ENCODE measurements at regions not wholly inside any gene's neighbourhood (a gene's known extent, or its start where the extent isn't known, plus 50 kb on each side); places are given as distances from the start of the nearest gene placed in this dataset.
"Not testable (repeated sequence)": the region's sequence is repeated elsewhere in the genome, so short reads cannot be mapped to it uniquely, and the experiment has no call there.

DNA sequence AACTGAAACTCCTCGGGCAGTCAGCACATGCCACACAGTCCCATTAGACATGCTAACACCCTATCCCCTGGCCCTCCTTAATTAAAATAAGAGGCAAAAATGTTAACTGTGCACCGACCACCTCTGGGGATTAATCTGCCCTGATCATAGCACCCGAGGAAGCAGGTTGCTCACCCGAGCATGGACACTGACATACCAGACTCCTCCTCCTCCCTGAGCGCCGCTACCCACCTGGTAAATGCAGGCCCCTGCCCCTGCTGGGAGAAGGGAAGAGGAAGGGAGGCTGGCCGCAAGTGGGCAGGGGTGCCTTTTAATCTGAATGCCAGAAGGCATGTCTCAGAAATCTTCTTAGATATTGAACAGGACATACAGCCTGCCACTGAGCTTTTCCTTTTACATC lies 360.9 kb downstream of the RRAGC start:
- Histone ChIP-seq H2AFZ (ENCODE audit: low read length) (no peak overlapping the region), H3K36me3 (ENCODE audit: control insufficient read depth, insufficient read depth, low read length) (no peaks in the 10 kb centered on the region), H3K27ac (ENCODE audit: insufficient read depth, low read length) (no peak overlapping the region), H3K79me2 (ENCODE audit: control insufficient read depth, insufficient read depth, low read length) (no peaks in the 10 kb centered on the region), H3K27me3 (ENCODE audit: control insufficient read depth, insufficient read depth, low read length) (no peaks in the 10 kb centered on the region), H3K9ac (ENCODE audit: insufficient read depth, low read length) (no peak overlapping the region), H3K4me3 (replicated peaks in 1 of 4; ENCODE audit: control extremely low read depth in 1 of 4, insufficient read depth in 1 of 4, low read depth in 3 of 4, low read length in 4 of 4) (no peak overlapping the region), H3K4me2 (ENCODE audit: extremely low read depth, insufficient read depth, low read length) (no peak overlapping the region), H3K4me1 (ENCODE audit: control insufficient read depth, extremely low read depth, insufficient read depth, low read length) (no peaks in the 10 kb centered on the region), H3K9me3 (ENCODE audit: control insufficient read depth, insufficient read depth, low read depth, low read length) (no peaks in the 10 kb centered on the region), H4K20me1 (ENCODE audit: control insufficient read depth, extremely low read depth, insufficient read depth, low read length) (no peaks in the 10 kb centered on the region)
- no peak for TF ChIP-seq EZH2 (IDR thresholded peaks at IDR 0.05; ENCODE audit: low read length, missing control alignments)
- TF ChIP-seq, protein P1, sequence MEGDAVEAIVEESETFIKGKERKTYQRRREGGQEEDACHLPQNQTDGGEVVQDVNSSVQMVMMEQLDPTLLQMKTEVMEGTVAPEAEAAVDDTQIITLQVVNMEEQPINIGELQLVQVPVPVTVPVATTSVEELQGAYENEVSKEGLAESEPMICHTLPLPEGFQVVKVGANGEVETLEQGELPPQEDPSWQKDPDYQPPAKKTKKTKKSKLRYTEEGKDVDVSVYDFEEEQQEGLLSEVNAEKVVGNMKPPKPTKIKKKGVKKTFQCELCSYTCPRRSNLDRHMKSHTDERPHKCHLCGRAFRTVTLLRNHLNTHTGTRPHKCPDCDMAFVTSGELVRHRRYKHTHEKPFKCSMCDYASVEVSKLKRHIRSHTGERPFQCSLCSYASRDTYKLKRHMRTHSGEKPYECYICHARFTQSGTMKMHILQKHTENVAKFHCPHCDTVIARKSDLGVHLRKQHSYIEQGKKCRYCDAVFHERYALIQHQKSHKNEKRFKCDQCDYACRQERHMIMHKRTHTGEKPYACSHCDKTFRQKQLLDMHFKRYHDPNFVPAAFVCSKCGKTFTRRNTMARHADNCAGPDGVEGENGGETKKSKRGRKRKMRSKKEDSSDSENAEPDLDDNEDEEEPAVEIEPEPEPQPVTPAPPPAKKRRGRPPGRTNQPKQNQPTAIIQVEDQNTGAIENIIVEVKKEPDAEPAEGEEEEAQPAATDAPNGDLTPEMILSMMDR (conservative IDR thresholded peaks at IDR 0.05 in 1 of 2, IDR thresholded peaks at IDR 0.05 in 1 of 2; ENCODE audit: low read depth in 1 of 2, low read length in 2 of 2): no peak
- DNase-seq (ENCODE audit: low read depth in 2 of 2): no peak

DNA sequence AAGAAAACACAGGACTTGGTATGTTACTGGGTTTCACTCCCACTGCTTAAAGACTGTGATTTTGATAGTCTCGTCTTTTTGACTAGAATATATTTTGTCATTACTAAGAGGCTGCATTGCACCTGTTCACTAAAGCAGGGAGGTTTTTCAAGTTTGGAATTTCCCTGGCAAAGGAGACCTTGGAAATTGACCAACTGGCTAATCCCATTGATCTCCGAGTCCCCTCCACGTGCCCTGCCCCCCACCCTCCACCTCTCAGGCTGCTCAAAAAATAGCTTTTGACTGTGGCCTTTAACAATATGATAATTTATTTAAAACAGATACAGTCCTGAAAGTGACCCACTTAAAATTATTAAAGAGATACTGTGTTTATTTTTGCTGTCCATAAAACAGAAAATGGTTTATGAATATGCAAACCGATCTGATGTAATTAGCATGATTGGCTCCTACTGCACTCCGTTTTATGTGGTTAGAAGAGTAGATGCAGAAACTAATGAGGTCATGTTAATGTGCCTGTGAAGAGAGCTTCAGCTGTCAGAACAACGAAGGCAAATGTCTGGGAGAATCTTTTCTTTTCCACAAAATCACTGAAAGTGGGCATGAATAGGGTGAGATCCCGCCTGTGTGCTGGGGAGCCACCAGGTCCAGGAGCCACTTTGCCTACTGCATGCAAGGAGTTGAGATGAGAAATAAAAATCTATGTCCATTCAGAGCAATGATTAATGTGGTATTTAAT lies 361.5 kb downstream of the RRAGC start:
- H3K4me2 ChIP-seq (ENCODE audit: extremely low read depth, insufficient read depth, low read length): no peak overlapping the region
- H4K20me1 ChIP-seq (ENCODE audit: control insufficient read depth, extremely low read depth, insufficient read depth, low read length): no peaks in the 10 kb centered on the region
- H3K36me3 ChIP-seq (ENCODE audit: control insufficient read depth, insufficient read depth, low read length): no peaks in the 10 kb centered on the region
- H3K4me1 ChIP-seq (ENCODE audit: control insufficient read depth, extremely low read depth, insufficient read depth, low read length): no peaks in the 10 kb centered on the region
- TF ChIP-seq, protein P1 (conservative IDR thresholded peaks at IDR 0.05 in 1 of 2, IDR thresholded peaks at IDR 0.05 in 1 of 2; ENCODE audit: low read depth in 1 of 2, low read length in 2 of 2): no peak
- TF ChIP-seq EZH2 (IDR thresholded peaks at IDR 0.05; ENCODE audit: low read length, missing control alignments): no peak
- H2AFZ ChIP-seq (ENCODE audit: low read length): no peak overlapping the region
- H3K27me3 ChIP-seq (ENCODE audit: control insufficient read depth, insufficient read depth, low read length): no peaks in the 10 kb centered on the region
- no peak overlapping the region for H3K4me3 ChIP-seq (replicated peaks in 1 of 4; ENCODE audit: control extremely low read depth in 1 of 4, insufficient read depth in 1 of 4, low read depth in 3 of 4, low read length in 4 of 4)
- no peak overlapping the region for H3K27ac ChIP-seq (ENCODE audit: insufficient read depth, low read length)
- H3K79me2 ChIP-seq (ENCODE audit: control insufficient read depth, insufficient read depth, low read length): no peaks in the 10 kb centered on the region
- no peak for DNase-seq (ENCODE audit: low read depth in 2 of 2)
- no peaks in the 10 kb centered on the region for H3K9me3 ChIP-seq (ENCODE audit: control insufficient read depth, insufficient read depth, low read depth, low read length)
- H3K9ac ChIP-seq (ENCODE audit: insufficient read depth, low read length): no peak overlapping the region

DNA sequence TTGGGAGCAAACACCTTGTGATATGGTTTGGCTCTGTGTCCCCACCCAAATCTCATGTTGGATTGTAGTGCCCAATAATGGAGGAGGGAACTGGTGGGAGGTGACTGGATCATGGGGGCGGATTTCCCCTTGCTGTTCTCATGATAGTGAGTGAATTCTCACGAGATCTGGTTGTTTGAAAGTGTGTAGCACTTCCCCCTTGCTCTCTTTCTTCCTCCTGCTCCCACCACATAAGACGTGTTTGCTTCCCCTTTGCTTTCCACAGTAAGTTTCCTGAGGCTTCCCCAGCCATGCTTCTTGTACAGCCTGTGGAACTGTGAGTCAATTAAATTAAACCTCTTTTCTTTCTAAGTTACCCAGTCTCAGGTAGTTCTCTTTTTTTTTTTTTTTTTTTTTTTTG lies 366.3 kb downstream of the RRAGC start:
- not testable (repeated sequence) for H3K36me3 ChIP-seq (ENCODE audit: control insufficient read depth, insufficient read depth, low read length); H3K9ac ChIP-seq (ENCODE audit: insufficient read depth, low read length); H3K27ac ChIP-seq (ENCODE audit: insufficient read depth, low read length); H3K4me1 ChIP-seq (ENCODE audit: control insufficient read depth, extremely low read depth, insufficient read depth, low read length); H3K9me3 ChIP-seq (ENCODE audit: control insufficient read depth, insufficient read depth, low read depth, low read length); DNase-seq (ENCODE audit: low read depth in 2 of 2); H3K27me3 ChIP-seq (ENCODE audit: control insufficient read depth, insufficient read depth, low read length); H3K4me2 ChIP-seq (ENCODE audit: extremely low read depth, insufficient read depth, low read length); H2AFZ ChIP-seq (ENCODE audit: low read length); H3K79me2 ChIP-seq (ENCODE audit: control insufficient read depth, insufficient read depth, low read length); H4K20me1 ChIP-seq (ENCODE audit: control insufficient read depth, extremely low read depth, insufficient read depth, low read length); H3K4me3 ChIP-seq (replicated peaks in 1 of 4; ENCODE audit: control extremely low read depth in 1 of 4, insufficient read depth in 1 of 4, low read depth in 3 of 4, low read length in 4 of 4)

Data from fibroblast of lung (primary cell).